ENCODE measurements at regions not wholly inside any gene's neighbourhood (a gene's known extent, or its start where the extent isn't known, plus 50 kb on each side); places are given as distances from the start of the nearest gene placed in this dataset.

DNA sequence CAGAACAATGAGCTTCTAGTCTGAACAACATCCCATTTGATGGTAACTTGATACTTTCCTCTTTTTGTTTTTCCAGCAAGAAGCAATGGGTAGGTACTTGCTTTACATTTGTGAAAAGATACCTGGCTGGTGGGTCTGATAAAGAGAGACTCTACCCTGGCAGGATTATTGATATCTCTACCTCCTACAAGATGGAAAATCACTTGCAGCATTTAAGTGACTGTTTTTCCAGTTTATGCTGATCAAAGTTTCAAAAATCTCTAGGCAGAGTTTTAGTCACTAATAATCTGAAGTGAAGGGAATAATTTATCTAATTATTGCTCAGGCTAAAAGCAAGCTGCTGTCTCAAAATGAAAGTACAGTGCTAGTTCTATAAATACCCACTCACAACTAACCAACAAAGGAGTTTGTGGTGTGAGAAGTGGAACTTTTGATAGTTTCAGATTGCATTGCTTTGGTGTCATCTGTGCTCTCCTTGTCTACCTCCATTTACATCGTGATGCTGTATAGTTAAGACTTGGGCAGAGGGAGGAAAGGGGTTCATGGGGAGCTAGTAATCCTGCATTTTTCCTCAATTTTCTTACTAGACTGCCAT lies 86.0 kb upstream of the ANKRD1 start:
- peak; percentile 87 for ATAC-seq (replicated peaks; ENCODE audit: extremely low read depth, poor library complexity, severe bottlenecking)
- H3K4me3 Mint-ChIP-seq, result peak overlapping the region; percentile 40

DNA sequence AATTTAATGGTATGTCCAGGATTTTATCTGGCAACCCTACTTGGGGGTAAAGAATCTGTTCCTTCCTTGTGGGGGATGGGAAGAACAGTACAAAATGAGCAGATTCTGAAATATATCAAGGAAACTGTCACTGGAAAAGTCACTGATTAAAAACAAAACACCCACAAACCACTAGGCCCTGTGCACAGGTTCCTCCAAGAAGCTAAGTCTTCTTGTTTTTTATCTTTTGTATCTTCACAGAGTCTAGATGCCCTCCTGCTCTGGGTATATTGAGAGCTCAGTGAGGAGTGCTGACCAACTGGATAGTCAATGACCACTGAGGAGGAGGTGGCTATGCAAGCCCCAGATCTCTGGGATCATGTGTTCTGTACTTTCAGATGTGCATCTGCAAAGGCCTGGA lies 86.8 kb upstream of the ANKRD1 start:
- Mint-ChIP-seq H3K27me3 (peaks cover 15% of the 10 kb centered on the region), H3K4me3 (no peak overlapping the region), H3K9me3 (no peaks in the 10 kb centered on the region), H3K4me1 (peaks cover 11% of the 10 kb centered on the region), H3K27ac (ENCODE audit: low read depth) (no peak overlapping the region), H3K36me3 (ENCODE audit: insufficient read depth) (peaks cover 4% of the 10 kb centered on the region)
- no peak for DNase-seq (ENCODE audit: low spot score in 2 of 2)
- no peak for ATAC-seq (replicated peaks; ENCODE audit: extremely low read depth, poor library complexity, severe bottlenecking)

More for the DNA sequence above, 86.0 kb upstream of the ANKRD1 start:
- DNase-seq (ENCODE audit: low spot score in 2 of 2), result no peak
- peaks cover 4% of the 10 kb centered on the region for H3K36me3 Mint-ChIP-seq (ENCODE audit: insufficient read depth)
- peaks cover 7% of the 10 kb centered on the region for H3K27me3 Mint-ChIP-seq
- peak overlapping the region; percentile 14 for H3K27ac Mint-ChIP-seq (ENCODE audit: low read depth)
- no peaks in the 10 kb centered on the region for H3K9me3 Mint-ChIP-seq
- peaks cover 11% of the 10 kb centered on the region for H3K4me1 Mint-ChIP-seq

DNA sequence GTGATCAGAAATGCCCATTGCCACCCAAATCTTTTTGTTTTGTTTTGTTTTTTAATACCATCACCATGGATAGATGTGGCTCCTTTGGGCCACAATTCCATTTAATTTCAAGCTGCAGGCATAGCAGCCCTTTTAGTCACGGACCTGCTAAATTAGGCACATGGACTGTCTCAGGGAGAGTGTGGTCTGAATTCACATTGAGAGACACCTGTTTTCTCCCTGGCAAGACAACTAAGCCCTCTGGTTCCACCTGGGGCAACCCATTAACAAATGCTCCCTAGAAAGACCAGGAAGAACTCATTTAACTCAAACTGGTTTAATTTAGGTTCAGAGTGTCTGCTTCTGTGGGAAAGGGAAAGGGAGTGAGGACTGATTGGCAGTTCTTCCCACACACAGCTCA lies 88.2 kb upstream of the ANKRD1 start:
- Mint-ChIP-seq H3K9me3 (no peaks in the 10 kb centered on the region), H3K27me3 (peaks cover 30% of the 10 kb centered on the region), H3K4me1 (peaks cover 11% of the 10 kb centered on the region), H3K27ac (ENCODE audit: low read depth) (peak overlapping the region; percentile 63), H3K4me3 (no peak overlapping the region), H3K36me3 (ENCODE audit: insufficient read depth) (peaks cover 4% of the 10 kb centered on the region)
- ATAC-seq (replicated peaks; ENCODE audit: extremely low read depth, poor library complexity, severe bottlenecking) (no peak), DNase-seq (ENCODE audit: low spot score in 2 of 2) (no peak)

DNA sequence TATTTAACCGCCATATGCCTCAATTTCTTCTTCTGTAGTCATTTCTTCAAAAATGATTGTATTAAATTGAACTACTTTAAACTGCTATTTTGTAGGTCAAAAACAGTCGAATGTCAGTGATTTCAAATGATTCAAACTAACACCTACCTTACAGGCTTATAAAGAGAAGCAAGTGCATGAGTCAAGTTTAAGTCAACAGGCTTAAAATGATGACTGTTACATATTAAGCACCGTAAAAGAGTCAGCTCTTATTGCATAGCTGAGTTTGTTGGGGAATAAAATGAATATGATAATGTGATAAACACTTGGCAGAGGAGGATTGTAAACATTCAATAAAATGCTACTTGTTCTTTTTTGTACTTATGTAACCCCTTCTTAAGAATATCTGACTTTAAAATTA lies 90.1 kb upstream of the ANKRD1 start:
- DNase-seq (ENCODE audit: low spot score in 2 of 2) (no peak), ATAC-seq (replicated peaks; ENCODE audit: extremely low read depth, poor library complexity, severe bottlenecking) (no peak)
- Mint-ChIP-seq H3K4me1 (peaks cover 11% of the 10 kb centered on the region), H3K27me3 (peaks cover 33% of the 10 kb centered on the region), H3K4me3 (no peak overlapping the region), H3K27ac (ENCODE audit: low read depth) (no peak overlapping the region), H3K9me3 (no peaks in the 10 kb centered on the region), H3K36me3 (ENCODE audit: insufficient read depth) (peaks cover 4% of the 10 kb centered on the region)

DNA sequence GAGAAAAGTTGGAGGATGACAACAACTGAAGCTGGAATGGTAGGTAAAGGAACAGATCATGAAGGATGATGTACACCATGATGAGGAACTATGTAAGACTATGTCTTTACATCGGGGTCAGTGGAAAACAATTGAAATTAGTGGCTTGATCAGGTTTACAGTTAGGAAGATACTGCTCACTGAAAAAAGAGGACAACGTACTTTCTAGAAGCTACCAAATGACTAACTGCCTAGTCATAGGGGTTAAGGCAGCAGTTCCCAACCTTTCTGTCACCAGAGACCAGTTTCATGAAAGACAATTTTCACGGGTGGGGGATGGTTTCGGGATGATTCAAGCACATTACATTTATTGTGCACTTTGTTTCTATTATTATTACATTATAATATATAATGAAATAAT lies 91.6 kb upstream of the ANKRD1 start:
- Mint-ChIP-seq H3K4me3 (no peak overlapping the region), H3K27me3 (peaks cover 33% of the 10 kb centered on the region)

DNA sequence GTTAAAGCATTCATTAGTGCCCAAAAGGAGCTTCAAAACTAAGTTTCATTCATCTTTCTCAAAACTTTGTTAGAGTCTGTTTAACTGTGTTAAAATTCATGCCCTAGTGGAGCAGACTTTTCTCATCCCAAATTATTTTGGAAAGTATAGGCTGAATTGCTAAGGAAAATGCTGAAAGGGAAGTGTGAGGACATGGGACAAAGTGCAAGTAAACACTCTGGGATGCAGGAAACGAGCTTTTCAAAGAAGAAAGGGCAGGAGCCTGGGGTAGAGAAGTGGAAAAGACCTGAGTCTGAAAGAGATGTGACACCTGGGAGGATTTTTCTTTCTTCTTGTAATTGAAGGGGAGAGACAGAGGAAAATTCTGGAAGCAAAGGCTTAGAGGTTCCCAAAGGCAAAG lies 93.1 kb upstream of the ANKRD1 start:
- DNase-seq (ENCODE audit: low spot score in 2 of 2) (no peak), ATAC-seq (replicated peaks; ENCODE audit: extremely low read depth, poor library complexity, severe bottlenecking) (no peak)
- Mint-ChIP-seq H3K27me3 (peaks cover 33% of the 10 kb centered on the region), H3K36me3 (ENCODE audit: insufficient read depth) (peaks cover 3% of the 10 kb centered on the region), H3K9me3 (no peaks in the 10 kb centered on the region), H3K4me3 (no peak overlapping the region), H3K27ac (ENCODE audit: low read depth) (no peak overlapping the region), H3K4me1 (no peaks in the 10 kb centered on the region)

More for the DNA sequence above, 91.6 kb upstream of the ANKRD1 start:
- no peaks in the 10 kb centered on the region for H3K9me3 Mint-ChIP-seq
- no peaks in the 10 kb centered on the region for H3K4me1 Mint-ChIP-seq
- no peak for DNase-seq (ENCODE audit: low spot score in 2 of 2)
- peaks cover 4% of the 10 kb centered on the region for H3K36me3 Mint-ChIP-seq (ENCODE audit: insufficient read depth)
- no peak for ATAC-seq (replicated peaks; ENCODE audit: extremely low read depth, poor library complexity, severe bottlenecking)
- no peak overlapping the region for H3K27ac Mint-ChIP-seq (ENCODE audit: low read depth)

DNA sequence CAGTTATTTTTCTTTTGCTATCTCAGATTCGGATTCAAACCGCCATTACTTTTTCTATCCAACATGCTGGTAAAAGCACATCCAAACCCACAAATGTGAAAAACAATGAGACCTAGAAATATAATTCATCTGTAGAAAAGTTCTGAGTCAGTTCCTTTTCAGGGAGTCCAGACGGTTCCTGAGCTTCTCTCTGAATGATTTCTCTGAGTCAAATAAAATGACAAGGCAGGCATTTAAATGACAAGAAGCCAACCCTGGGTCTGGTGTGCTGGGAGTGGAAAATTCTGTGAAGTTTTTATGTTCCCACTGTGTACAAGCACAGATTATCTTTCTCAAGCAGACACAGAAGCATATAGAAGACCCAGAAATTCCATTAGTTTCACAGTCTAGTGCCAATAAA lies 96.3 kb upstream of the ANKRD1 start:
- H3K27ac Mint-ChIP-seq (ENCODE audit: low read depth), result no peak overlapping the region
- H3K36me3 Mint-ChIP-seq (ENCODE audit: insufficient read depth), result no peaks in the 10 kb centered on the region
- no peaks in the 10 kb centered on the region for H3K9me3 Mint-ChIP-seq
- DNase-seq (ENCODE audit: low spot score in 2 of 2), result no peak
- H3K4me3 Mint-ChIP-seq, result no peak overlapping the region
- ATAC-seq (replicated peaks; ENCODE audit: extremely low read depth, poor library complexity, severe bottlenecking), result no peak
- H3K27me3 Mint-ChIP-seq, result peaks cover 26% of the 10 kb centered on the region
- no peaks in the 10 kb centered on the region for H3K4me1 Mint-ChIP-seq

DNA sequence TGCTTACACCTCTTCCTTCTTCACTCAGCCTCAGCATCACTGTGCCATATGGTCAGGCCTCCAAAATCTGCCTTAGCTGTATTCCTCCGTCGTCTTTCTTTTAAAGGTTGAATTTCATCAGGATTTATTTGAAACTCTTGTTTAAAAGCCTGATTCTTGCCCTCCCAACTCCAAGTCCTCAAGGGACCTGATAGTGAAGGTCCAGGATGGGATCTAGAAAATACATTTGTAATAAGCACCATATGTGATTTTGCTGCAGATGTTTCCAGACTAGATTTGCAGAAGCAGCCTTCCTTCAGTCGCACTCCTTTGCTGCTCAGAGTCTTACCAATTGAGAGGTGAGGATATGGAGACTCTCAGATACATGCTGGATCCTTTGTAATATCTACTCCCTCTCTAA lies 101.0 kb upstream of the ANKRD1 start:
- DNase-seq (ENCODE audit: low spot score in 2 of 2), result no peak
- no peaks in the 10 kb centered on the region for H3K9me3 Mint-ChIP-seq
- peaks cover 37% of the 10 kb centered on the region for H3K27me3 Mint-ChIP-seq
- no peak overlapping the region for H3K27ac Mint-ChIP-seq (ENCODE audit: low read depth)
- H3K4me1 Mint-ChIP-seq, result no peaks in the 10 kb centered on the region
- ATAC-seq (replicated peaks; ENCODE audit: extremely low read depth, poor library complexity, severe bottlenecking), result no peak
- H3K36me3 Mint-ChIP-seq (ENCODE audit: insufficient read depth), result no peaks in the 10 kb centered on the region
- H3K4me3 Mint-ChIP-seq, result no peak overlapping the region

DNA sequence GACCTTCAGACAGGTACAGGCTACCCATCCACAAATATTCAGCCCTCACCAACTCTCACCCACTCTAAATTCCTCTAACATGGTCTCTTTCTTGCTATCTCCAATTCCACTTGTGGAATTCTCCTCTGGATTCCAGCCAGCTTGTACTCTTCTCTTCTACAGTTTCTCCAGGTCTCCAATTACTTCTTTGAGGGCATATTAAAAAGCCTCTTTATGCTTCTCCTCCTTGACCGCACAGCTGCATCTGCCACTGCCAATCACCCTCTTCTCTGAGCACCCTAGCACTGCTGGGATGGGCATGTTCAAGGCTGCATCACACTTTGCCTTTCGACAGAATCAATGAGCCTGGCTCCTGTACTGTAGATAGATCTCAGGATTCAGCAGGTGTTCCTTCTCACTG lies 101.5 kb upstream of the ANKRD1 start:
- DNase-seq (ENCODE audit: low spot score in 2 of 2), result no peak
- Mint-ChIP-seq H3K27ac (ENCODE audit: low read depth) (no peak overlapping the region), H3K27me3 (peaks cover 41% of the 10 kb centered on the region), H3K4me3 (no peak overlapping the region), H3K36me3 (ENCODE audit: insufficient read depth) (no peaks in the 10 kb centered on the region), H3K9me3 (no peaks in the 10 kb centered on the region), H3K4me1 (no peaks in the 10 kb centered on the region)
- ATAC-seq (replicated peaks; ENCODE audit: extremely low read depth, poor library complexity, severe bottlenecking), result no peak

DNA sequence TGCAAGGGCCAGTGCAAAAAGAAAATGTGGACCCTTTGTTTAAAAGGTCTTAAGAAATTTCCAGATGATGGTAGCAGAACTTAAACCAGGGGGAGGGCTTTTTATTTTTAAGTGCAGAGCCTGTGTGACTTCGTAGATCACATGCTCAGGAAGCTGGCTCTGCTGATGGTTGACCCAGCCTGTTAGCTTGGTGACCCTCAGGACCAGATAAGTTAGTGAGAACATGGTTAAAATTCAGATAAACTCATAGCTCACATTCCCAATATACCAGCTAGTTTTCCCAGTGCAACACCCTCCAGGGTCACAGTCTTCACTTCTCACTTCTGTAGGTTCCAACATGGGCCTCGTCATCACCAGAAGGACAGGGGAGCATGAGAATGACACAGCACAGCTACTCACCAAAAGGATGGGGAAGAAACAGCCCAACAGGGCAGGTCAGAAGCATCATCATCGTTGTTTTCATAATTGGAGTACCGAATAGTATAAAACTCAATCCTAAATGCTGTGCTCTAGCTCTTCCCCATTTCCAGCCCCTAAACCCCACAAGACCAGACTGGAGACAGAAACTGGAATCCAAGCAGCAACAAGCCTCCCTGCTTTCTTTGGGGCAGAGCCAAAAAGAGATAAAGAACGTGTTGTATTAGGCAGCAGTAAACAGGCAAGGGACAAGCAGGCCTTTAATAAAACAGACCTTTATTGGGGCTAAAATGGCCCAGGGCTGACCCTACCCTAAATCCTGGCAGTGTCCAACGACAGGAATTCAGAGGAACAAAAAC lies 102.2 kb upstream of the ANKRD1 start:
- Mint-ChIP-seq H3K9me3 (no peaks in the 10 kb centered on the region), H3K36me3 (ENCODE audit: insufficient read depth) (no peaks in the 10 kb centered on the region), H3K27ac (ENCODE audit: low read depth) (no peak overlapping the region), H3K4me3 (no peak overlapping the region), H3K4me1 (no peaks in the 10 kb centered on the region), H3K27me3 (peaks cover 45% of the 10 kb centered on the region)
- DNase-seq (ENCODE audit: low spot score in 2 of 2) (no peak), ATAC-seq (replicated peaks; ENCODE audit: extremely low read depth, poor library complexity, severe bottlenecking) (no peak)

DNA sequence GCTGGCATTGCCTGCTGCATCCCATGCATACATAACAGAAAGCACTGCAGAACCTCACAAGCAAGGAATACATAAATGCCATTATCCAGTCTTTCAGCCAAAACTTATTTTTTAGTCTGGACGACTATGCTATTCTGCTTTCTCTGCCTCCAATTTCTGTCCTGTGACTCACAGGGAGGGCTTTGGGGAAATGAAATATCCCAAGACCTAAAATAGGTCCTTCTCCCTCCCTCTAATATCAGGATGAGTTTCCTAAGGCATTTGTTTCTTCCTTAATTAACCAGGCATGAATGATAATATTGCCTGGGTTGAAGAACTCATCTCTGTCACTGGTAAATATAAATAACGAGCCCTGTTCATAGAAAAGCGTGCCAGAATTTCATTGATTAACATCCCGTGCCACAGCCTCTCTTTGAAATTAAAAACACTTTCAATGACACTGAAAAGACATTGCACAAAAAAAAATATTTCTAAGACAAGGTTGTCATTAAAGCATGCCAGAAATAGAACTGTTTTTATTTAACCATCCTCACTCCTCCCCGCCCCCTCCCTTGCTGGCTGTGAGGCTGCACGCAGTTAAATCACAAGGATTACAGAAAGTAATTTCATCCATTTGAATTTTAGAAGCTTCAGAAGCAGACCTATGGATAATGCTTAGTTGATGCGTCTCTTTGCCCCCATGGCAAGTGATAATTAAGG lies 103.0 kb upstream of the ANKRD1 start:
- Mint-ChIP-seq H3K27me3 (peaks cover 45% of the 10 kb centered on the region), H3K27ac (ENCODE audit: low read depth) (no peak overlapping the region), H3K9me3 (no peaks in the 10 kb centered on the region), H3K4me3 (no peak overlapping the region), H3K36me3 (ENCODE audit: insufficient read depth) (no peaks in the 10 kb centered on the region), H3K4me1 (no peaks in the 10 kb centered on the region)
- ATAC-seq (replicated peaks; ENCODE audit: extremely low read depth, poor library complexity, severe bottlenecking) (no peak), DNase-seq (ENCODE audit: low spot score in 2 of 2) (no peak)

DNA sequence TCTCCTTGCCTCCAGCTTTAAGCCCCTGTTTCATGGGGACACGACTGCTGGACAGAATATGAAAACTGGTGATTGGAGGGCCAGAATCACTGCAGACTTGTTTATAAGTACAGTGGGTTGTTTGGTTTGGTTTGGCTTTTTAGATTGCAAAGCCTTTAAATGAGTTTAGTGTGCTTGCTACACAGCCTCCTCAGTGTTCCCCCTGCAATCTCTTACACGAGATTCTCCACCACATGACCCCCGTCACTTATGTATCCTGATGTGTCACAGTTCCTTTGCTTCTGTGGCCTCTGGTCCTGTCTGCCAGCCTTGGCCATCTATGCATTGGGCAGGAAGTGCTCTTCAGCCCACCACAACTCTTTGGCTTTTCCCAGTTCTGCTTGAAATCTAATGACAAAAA lies 103.7 kb upstream of the ANKRD1 start:
- H3K27ac Mint-ChIP-seq (ENCODE audit: low read depth), result no peak overlapping the region
- H3K36me3 Mint-ChIP-seq (ENCODE audit: insufficient read depth), result no peaks in the 10 kb centered on the region
- no peaks in the 10 kb centered on the region for H3K9me3 Mint-ChIP-seq
- ATAC-seq (replicated peaks; ENCODE audit: extremely low read depth, poor library complexity, severe bottlenecking), result no peak
- no peak overlapping the region for H3K4me3 Mint-ChIP-seq
- no peak for DNase-seq (ENCODE audit: low spot score in 2 of 2)
- H3K4me1 Mint-ChIP-seq, result no peaks in the 10 kb centered on the region
- H3K27me3 Mint-ChIP-seq, result peaks cover 45% of the 10 kb centered on the region

Measured in central memory CD8-positive, alpha-beta T cell (primary cell).